Gastrocnemius medialis (tissue), 4 donors: ENCODE measurements at regions not wholly inside any gene's neighbourhood (a gene's known extent, or its start where the extent isn't known, plus 50 kb on each side); places are given as distances from the start of the nearest gene placed in this dataset.

ENCODE experiments used
- POLR2A ChIP-seq, 2 donors: fragments of 450-650 bp; IDR thresholded peaks; one replicate each; pipeline ENCODE4 v1.6.1; 2017; ENCODE audit warnings: antibody characterized with exemption in 2 of 2, mild to moderate bottlenecking in 2 of 2, moderate library complexity in 2 of 2
- TF ChIP-seq, protein P1 (sequence below), 5 experiments: fragments of 450-650 bp in 3 of 5; fragments of 200-600 bp in 2 of 5; sonication (generic) in 2 of 5; IDR thresholded peaks in 4 of 5; conservative IDR thresholded peaks in 1 of 5; 1 replicate in 4 of 5; 2 replicates in 1 of 5; pipeline ENCODE4 v1.5.1; 2016 to 2019; ENCODE audit warnings: antibody characterized with exemption in 5 of 5, mild to moderate bottlenecking in 3 of 5, moderate library complexity in 3 of 5

DNA sequence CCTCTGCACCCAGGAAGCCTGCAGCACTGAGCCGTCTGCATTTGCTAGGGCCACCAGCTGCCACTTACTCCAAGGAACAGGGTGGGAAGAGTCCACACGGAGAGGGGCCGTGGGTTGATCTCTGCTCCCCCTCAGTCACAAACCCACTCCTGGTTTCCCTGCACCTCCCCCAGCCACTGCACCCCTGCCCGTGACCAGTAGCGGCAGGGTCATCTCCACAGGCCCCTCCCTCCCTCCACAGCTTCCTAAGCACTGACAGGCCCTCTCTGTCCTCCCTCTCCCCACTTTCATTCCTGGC is 75.2 kb downstream of the RBFOX3 start:
- TF ChIP-seq, protein P1, sequence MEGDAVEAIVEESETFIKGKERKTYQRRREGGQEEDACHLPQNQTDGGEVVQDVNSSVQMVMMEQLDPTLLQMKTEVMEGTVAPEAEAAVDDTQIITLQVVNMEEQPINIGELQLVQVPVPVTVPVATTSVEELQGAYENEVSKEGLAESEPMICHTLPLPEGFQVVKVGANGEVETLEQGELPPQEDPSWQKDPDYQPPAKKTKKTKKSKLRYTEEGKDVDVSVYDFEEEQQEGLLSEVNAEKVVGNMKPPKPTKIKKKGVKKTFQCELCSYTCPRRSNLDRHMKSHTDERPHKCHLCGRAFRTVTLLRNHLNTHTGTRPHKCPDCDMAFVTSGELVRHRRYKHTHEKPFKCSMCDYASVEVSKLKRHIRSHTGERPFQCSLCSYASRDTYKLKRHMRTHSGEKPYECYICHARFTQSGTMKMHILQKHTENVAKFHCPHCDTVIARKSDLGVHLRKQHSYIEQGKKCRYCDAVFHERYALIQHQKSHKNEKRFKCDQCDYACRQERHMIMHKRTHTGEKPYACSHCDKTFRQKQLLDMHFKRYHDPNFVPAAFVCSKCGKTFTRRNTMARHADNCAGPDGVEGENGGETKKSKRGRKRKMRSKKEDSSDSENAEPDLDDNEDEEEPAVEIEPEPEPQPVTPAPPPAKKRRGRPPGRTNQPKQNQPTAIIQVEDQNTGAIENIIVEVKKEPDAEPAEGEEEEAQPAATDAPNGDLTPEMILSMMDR (IDR thresholded peaks at IDR 0.05 in 4 of 5, conservative IDR thresholded peaks at IDR 0.05 in 1 of 5): no peak
- no peak for TF ChIP-seq POLR2A (IDR thresholded peaks at IDR 0.05)
